ENCODE measurements at regions not wholly inside any gene's neighbourhood (a gene's known extent, or its start where the extent isn't known, plus 50 kb on each side); places are given as distances from the start of the nearest gene placed in this dataset.

DNA sequence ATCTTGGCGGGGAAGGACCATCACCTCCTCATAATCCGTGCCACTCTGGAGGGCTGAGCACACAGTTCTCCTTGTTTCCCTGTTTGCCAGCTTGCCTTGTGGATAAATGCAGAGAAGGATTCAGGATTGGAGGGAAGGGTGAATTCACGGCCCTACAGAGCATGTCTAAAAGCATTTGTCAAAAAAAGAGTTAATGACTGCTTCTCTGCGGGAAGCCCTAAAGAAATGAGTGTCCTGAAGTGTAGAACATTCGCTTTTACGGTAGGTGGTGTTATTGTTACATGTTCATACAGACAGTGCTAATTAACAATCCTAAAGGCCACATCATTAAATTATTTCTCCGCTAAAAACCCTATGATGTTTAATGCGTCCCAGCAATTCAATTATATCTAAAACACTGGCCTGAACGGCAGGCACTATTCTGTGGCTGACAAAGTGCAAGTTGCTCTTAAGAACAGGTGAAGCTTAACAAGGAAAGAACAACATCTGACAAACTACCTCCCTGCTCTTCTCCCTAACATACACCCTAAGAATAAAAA, 112.3 kb upstream of the NFIA start:
- Histone ChIP-seq H3K79me2 (ENCODE audit: control insufficient read depth, insufficient read depth, low read length) (no peaks in the 10 kb centered on the region), H3K4me2 (ENCODE audit: extremely low read depth, insufficient read depth, low read length) (no peak overlapping the region), H3K4me3 (replicated peaks in 1 of 4; ENCODE audit: control extremely low read depth in 1 of 4, insufficient read depth in 1 of 4, low read depth in 3 of 4, low read length in 4 of 4) (no peak overlapping the region), H3K27ac (ENCODE audit: insufficient read depth, low read length) (no peak overlapping the region), H3K4me1 (ENCODE audit: control insufficient read depth, extremely low read depth, insufficient read depth, low read length) (peaks cover 5% of the 10 kb centered on the region), H3K27me3 (ENCODE audit: control insufficient read depth, insufficient read depth, low read length) (no peaks in the 10 kb centered on the region), H3K9me3 (ENCODE audit: control insufficient read depth, insufficient read depth, low read depth, low read length) (no peaks in the 10 kb centered on the region), H2AFZ (ENCODE audit: low read length) (no peak overlapping the region), H4K20me1 (ENCODE audit: control insufficient read depth, extremely low read depth, insufficient read depth, low read length) (no peaks in the 10 kb centered on the region), H3K9ac (ENCODE audit: insufficient read depth, low read length) (no peak overlapping the region), H3K36me3 (ENCODE audit: control insufficient read depth, insufficient read depth, low read length) (no peaks in the 10 kb centered on the region)
- TF ChIP-seq EZH2 (IDR thresholded peaks at IDR 0.05; ENCODE audit: low read length, missing control alignments) (no peak), CTCF (conservative IDR thresholded peaks at IDR 0.05 in 1 of 2, IDR thresholded peaks at IDR 0.05 in 1 of 2; ENCODE audit: low read depth in 1 of 2, low read length in 2 of 2) (peak; percentile 23 to 48)
- peak; percentile 41 to 57 for DNase-seq (ENCODE audit: low read depth in 2 of 2)

DNA sequence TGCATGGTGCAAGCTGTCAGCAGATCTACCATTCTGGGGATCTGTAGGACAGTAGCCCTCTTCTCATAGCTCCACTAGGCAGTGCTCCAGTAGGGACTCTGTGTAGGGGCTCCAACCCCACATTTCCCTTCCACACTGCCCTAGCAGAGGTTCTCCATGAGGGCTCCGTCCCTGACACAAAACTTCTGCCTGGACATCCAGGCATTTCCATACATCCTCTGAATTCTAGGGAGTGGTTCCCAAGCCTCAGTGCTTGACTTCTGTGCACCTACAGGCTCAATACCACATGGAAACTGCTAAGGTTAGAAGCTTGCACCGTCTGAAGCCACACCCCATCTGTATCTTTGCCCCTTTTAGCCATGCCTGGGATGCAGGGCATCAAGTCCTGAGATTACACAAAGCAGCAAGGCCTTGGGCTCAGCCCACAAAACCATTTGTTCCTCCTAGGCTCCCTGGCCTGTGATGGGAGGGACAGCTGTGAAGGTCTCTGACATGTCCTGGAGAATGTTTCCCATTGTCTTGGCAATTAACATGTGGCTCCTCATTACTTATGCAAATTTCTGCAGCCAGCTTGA, 117.0 kb upstream of the NFIA start:
- Histone ChIP-seq H3K4me1 (ENCODE audit: control insufficient read depth, extremely low read depth, insufficient read depth, low read length) (no peaks in the 10 kb centered on the region), H3K27me3 (ENCODE audit: control insufficient read depth, insufficient read depth, low read length) (no peaks in the 10 kb centered on the region), H3K27ac (ENCODE audit: insufficient read depth, low read length) (no peak overlapping the region), H3K9me3 (ENCODE audit: control insufficient read depth, insufficient read depth, low read depth, low read length) (no peaks in the 10 kb centered on the region), H3K4me2 (ENCODE audit: extremely low read depth, insufficient read depth, low read length) (no peak overlapping the region), H2AFZ (ENCODE audit: low read length) (no peak overlapping the region), H3K79me2 (ENCODE audit: control insufficient read depth, insufficient read depth, low read length) (no peaks in the 10 kb centered on the region), H3K4me3 (replicated peaks in 1 of 4; ENCODE audit: control extremely low read depth in 1 of 4, insufficient read depth in 1 of 4, low read depth in 3 of 4, low read length in 4 of 4) (no peak overlapping the region), H3K36me3 (ENCODE audit: control insufficient read depth, insufficient read depth, low read length) (no peaks in the 10 kb centered on the region), H4K20me1 (ENCODE audit: control insufficient read depth, extremely low read depth, insufficient read depth, low read length) (no peaks in the 10 kb centered on the region), H3K9ac (ENCODE audit: insufficient read depth, low read length) (no peak overlapping the region)
- TF ChIP-seq EZH2 (IDR thresholded peaks at IDR 0.05; ENCODE audit: low read length, missing control alignments) (no peak), CTCF (conservative IDR thresholded peaks at IDR 0.05 in 1 of 2, IDR thresholded peaks at IDR 0.05 in 1 of 2; ENCODE audit: low read depth in 1 of 2, low read length in 2 of 2) (no peak)
- no peak for DNase-seq (ENCODE audit: low read depth in 2 of 2)

DNA sequence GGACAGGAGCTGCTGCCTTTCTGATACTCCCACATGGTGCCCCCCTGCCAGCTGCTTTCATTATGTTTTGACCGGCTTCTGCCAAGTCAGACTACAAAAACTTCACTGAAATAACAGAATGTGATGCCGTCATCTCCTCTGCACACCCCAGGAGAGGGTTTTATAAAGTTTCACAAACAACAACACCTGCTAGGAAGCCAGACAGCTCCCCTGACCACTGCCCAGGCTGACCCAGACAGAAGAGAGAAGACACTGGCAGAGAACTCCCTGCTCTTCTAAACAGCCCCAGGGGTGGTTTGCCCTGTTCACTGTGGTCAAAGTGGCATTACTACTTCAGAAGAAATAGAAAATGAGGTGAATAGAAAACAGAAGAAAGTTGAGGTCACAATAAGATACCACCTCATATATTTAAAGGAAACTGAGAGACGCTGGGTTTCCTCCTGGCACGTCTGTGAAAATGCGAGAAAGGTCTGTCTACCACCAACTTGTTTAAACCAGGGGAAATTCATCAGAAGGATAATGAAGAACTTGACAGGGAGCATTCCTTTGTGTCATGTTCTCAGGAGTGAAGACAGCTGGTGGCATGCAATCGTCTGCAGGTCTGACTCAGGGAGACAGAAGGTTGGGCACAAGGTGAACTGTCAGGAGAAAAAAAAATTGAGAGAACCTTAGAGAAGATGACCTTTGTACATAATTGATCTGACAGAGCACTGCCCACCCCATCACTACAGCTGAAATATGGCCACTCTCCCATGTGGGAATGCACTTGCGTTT, 119.0 kb upstream of the NFIA start:
- Histone ChIP-seq H3K27me3 (ENCODE audit: control insufficient read depth, insufficient read depth, low read length) (no peaks in the 10 kb centered on the region), H4K20me1 (ENCODE audit: control insufficient read depth, extremely low read depth, insufficient read depth, low read length) (no peaks in the 10 kb centered on the region), H3K4me1 (ENCODE audit: control insufficient read depth, extremely low read depth, insufficient read depth, low read length) (no peaks in the 10 kb centered on the region), H3K9ac (ENCODE audit: insufficient read depth, low read length) (no peak overlapping the region), H3K9me3 (ENCODE audit: control insufficient read depth, insufficient read depth, low read depth, low read length) (no peaks in the 10 kb centered on the region), H3K4me3 (replicated peaks in 1 of 4; ENCODE audit: control extremely low read depth in 1 of 4, insufficient read depth in 1 of 4, low read depth in 3 of 4, low read length in 4 of 4) (no peak overlapping the region), H3K79me2 (ENCODE audit: control insufficient read depth, insufficient read depth, low read length) (no peaks in the 10 kb centered on the region), H3K4me2 (ENCODE audit: extremely low read depth, insufficient read depth, low read length) (no peak overlapping the region), H3K27ac (ENCODE audit: insufficient read depth, low read length) (no peak overlapping the region), H3K36me3 (ENCODE audit: control insufficient read depth, insufficient read depth, low read length) (no peaks in the 10 kb centered on the region), H2AFZ (ENCODE audit: low read length) (no peak overlapping the region)
- DNase-seq (ENCODE audit: low read depth in 2 of 2): peak in 1 of 2 donors; percentile 25
- TF ChIP-seq CTCF (conservative IDR thresholded peaks at IDR 0.05 in 1 of 2, IDR thresholded peaks at IDR 0.05 in 1 of 2; ENCODE audit: low read depth in 1 of 2, low read length in 2 of 2) (no peak), EZH2 (IDR thresholded peaks at IDR 0.05; ENCODE audit: low read length, missing control alignments) (no peak)

Data from fibroblast of lung (primary cell).